Sigmoid colon (tissue), 4 donors: ENCODE measurements at regions not wholly inside any gene's neighbourhood (a gene's known extent, or its start where the extent isn't known, plus 50 kb on each side); places are given as distances from the start of the nearest gene placed in this dataset.

ENCODE experiments used
- POLR2AphosphoS5 ChIP-seq, 4 donors: sonication (generic); formaldehyde crosslinking; IDR thresholded peaks; one replicate each; pipeline ENCODE4 v1.6.1; 2017; ENCODE audit warnings: antibody characterized with exemption in 4 of 4
- TF ChIP-seq, protein P1 (sequence below), 4 experiments: fragments of 450-650 bp in 3 of 4; fragments of 200-600 bp in 1 of 4; IDR thresholded peaks; one replicate each; pipeline ENCODE4 v1.5.1; 2016 to 2019; ENCODE audit warnings: antibody characterized with exemption in 4 of 4, mild to moderate bottlenecking in 3 of 4, moderate library complexity in 2 of 4

DNA sequence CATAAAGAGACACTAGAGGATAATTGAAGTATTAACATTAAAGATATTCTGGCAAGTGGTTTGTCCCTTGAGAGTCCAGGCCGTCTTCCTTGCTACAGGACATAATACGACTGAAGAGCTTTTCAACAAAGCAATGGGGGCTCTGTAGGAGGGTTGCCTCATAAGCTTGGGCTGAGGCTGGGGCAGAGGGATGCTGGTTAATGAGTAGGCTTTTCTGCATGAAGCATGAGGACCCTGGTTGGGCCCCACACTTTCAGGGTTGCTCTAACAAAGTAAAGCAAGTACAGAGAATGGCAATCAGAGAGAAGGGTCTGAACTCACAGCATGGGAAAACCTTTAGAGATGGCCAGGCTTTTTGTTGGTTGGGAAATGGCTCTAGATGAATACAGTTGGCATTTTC lies 281.3 kb downstream of the IDS start:
- no peak for TF ChIP-seq POLR2AphosphoS5 (IDR thresholded peaks at IDR 0.05)
- TF ChIP-seq, protein P1, sequence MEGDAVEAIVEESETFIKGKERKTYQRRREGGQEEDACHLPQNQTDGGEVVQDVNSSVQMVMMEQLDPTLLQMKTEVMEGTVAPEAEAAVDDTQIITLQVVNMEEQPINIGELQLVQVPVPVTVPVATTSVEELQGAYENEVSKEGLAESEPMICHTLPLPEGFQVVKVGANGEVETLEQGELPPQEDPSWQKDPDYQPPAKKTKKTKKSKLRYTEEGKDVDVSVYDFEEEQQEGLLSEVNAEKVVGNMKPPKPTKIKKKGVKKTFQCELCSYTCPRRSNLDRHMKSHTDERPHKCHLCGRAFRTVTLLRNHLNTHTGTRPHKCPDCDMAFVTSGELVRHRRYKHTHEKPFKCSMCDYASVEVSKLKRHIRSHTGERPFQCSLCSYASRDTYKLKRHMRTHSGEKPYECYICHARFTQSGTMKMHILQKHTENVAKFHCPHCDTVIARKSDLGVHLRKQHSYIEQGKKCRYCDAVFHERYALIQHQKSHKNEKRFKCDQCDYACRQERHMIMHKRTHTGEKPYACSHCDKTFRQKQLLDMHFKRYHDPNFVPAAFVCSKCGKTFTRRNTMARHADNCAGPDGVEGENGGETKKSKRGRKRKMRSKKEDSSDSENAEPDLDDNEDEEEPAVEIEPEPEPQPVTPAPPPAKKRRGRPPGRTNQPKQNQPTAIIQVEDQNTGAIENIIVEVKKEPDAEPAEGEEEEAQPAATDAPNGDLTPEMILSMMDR (IDR thresholded peaks at IDR 0.05): no peak
